Tibial artery (tissue), 4 donors: ENCODE measurements at regions not wholly inside any gene's neighbourhood (a gene's known extent, or its start where the extent isn't known, plus 50 kb on each side); places are given as distances from the start of the nearest gene placed in this dataset.

Experiments
- DNase-seq, 2 donors: peaks; one replicate each; pipeline ENCODE4 v3.0.0-alpha.2; 2019
- H3K27ac ChIP-seq, 2 donors: fragments of 200-600 bp; sonication (generic) in 1 of 2; 1 replicate in 1 of 2; 2 replicates in 1 of 2; pipeline ENCODE4 v1.5.1; 2018 to 2019; ENCODE audit warnings: mild to moderate bottlenecking in 1 of 2
- H3K27me3 ChIP-seq, 2 donors: fragments of 200-600 bp; sonication (generic) in 1 of 2; one replicate each; pipeline versions ENCODE4 v1.5.1 to v1.6.0; 2016 to 2019
- H3K36me3 ChIP-seq, 3 donors: fragments of 200-600 bp; sonication (generic) in 2 of 3; one replicate each; pipeline ENCODE4 v1.5.1; 2016 to 2019; ENCODE audit warnings: mild to moderate bottlenecking in 2 of 3
- H3K4me1 ChIP-seq, 4 donors: fragments of 200-600 bp; sonication (generic) in 2 of 4; 1 replicate in 3 of 4; 2 replicates in 1 of 4; pipeline ENCODE4 v1.5.1; 2016 to 2019
- H3K4me3 ChIP-seq, 2 donors: fragments of 200-600 bp; sonication (generic) in 1 of 2; 1 replicate in 1 of 2; 2 replicates in 1 of 2; pipeline ENCODE4 v1.5.1; 2018 to 2019; ENCODE audit warnings: mild to moderate bottlenecking in 2 of 2
- H3K9me3 ChIP-seq, 3 donors: fragments of 200-600 bp; sonication (generic) in 1 of 3; one replicate each; pipeline ENCODE4 v1.5.1; 2016 to 2019
- intact Hi-C: fragments of 100-400 bp; cut with DNase I; formaldehyde crosslinking; loops from one replicate; pipeline ENCODE4 v1.15.0; 2023; ENCODE audit warnings: low total_unique reads
- TF ChIP-seq, protein P1 (sequence below), 2 experiments: fragments of 200-600 bp in 1 of 2; fragments of 450-650 bp in 1 of 2; IDR thresholded peaks; one replicate each; pipeline ENCODE4 v1.5.1; 2017 to 2019; ENCODE audit warnings: antibody characterized with exemption in 2 of 2, mild to moderate bottlenecking in 1 of 2, moderate library complexity in 1 of 2

DNA sequence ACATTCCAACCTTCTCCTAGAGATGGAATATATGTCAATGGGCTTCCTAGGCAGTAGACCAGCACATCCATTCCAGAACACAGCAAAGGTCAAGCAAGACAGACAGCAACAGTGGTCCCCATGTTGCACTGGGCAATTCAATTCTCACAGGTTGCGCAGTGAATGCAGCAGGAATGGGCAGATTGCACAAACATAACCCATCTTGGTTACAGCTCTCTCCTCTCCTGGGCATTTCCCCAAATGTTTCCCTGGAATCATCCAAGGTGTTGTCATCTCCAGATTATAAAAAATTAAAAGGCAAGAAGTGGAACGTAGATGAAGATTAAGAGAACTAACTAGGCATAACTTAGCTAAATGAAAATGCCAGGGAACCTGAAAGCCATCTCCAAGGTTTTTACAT lies 265.8 kb upstream of the SLC14A2 start:
- no peaks in the 10 kb centered on the region for H3K27me3 ChIP-seq
- no peaks in the 10 kb centered on the region for H3K4me1 ChIP-seq
- H3K4me3 ChIP-seq: no peak overlapping the region
- no peak overlapping the region for H3K27ac ChIP-seq
- intact Hi-C loops: no loop called here
- peak in 1 of 2 donors; percentile 31 for DNase-seq
- H3K36me3 ChIP-seq: no peaks in the 10 kb centered on the region
- no peaks in the 10 kb centered on the region for H3K9me3 ChIP-seq
- TF ChIP-seq, protein P1, sequence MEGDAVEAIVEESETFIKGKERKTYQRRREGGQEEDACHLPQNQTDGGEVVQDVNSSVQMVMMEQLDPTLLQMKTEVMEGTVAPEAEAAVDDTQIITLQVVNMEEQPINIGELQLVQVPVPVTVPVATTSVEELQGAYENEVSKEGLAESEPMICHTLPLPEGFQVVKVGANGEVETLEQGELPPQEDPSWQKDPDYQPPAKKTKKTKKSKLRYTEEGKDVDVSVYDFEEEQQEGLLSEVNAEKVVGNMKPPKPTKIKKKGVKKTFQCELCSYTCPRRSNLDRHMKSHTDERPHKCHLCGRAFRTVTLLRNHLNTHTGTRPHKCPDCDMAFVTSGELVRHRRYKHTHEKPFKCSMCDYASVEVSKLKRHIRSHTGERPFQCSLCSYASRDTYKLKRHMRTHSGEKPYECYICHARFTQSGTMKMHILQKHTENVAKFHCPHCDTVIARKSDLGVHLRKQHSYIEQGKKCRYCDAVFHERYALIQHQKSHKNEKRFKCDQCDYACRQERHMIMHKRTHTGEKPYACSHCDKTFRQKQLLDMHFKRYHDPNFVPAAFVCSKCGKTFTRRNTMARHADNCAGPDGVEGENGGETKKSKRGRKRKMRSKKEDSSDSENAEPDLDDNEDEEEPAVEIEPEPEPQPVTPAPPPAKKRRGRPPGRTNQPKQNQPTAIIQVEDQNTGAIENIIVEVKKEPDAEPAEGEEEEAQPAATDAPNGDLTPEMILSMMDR (IDR thresholded peaks at IDR 0.05): no peak

DNA sequence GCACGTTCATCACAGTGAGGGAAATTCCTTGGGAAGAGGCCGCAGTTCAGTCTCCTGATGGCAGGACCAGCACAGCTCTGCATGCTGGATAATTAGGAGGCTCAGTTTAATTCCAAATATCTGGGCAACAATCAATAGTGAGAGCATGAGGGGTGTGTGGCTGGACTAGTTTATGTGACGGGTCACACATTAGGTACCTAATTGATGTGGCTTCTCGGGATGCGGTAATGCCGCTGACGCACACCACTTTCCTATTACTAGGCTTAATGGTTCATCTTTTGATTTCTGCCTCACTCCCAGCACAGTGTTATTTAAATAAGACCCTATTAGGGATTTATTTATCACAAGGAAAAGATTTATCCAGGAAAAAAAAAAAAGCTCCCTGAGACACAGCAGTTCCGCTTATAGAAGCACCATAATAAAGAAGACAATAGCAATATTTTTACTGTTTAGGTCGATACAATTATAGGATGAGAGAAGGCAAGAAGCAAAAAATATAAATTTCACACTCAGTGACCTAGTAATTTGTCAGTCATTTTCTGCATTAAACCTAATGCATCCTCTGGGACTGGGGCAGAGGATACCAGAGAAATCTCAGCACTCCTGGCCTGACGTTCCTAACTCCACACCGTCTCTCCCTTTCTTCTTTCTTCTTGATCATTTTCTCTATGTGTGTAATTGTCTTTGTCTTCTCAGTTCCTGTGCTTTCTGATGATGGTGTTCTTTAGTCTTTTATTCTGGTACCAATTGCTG lies 264.7 kb upstream of the SLC14A2 start:
- Histone ChIP-seq H3K27ac (no peak overlapping the region), H3K27me3 (no peaks in the 10 kb centered on the region), H3K36me3 (no peaks in the 10 kb centered on the region), H3K4me1 (no peaks in the 10 kb centered on the region), H3K9me3 (no peaks in the 10 kb centered on the region), H3K4me3 (no peak overlapping the region)
- TF ChIP-seq, protein P1 (IDR thresholded peaks at IDR 0.05): no peak
- intact Hi-C loops: no loop called here
- no peak for DNase-seq

DNA sequence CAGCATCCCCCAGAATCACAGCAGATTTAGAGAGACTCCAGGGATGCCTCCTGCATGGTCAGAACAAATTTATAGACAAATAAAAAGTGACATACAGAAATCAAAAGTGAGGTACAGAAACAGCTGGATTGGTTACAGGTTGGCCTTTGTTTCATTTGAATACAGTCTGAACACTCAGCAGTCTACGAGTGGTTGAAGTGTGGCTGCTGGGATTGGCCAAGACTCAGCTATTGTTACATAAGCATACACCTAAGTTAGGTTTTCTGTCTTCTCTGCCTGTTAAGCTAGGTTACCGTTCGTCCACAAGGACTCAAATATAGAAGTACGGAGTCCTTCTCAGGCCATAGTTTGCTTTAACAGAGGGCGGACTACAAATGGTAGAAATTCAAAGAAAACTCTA lies 262.4 kb upstream of the SLC14A2 start:
- Histone ChIP-seq H3K36me3 (no peaks in the 10 kb centered on the region), H3K4me1 (peaks cover 0 to 8% (median 2%) of the 10 kb centered on the region in 4 donors), H3K4me3 (no peak overlapping the region), H3K27ac (no peak overlapping the region), H3K27me3 (no peaks in the 10 kb centered on the region), H3K9me3 (no peaks in the 10 kb centered on the region)
- no peak for DNase-seq
- intact Hi-C loops: no loop called here
- TF ChIP-seq, protein P1 (IDR thresholded peaks at IDR 0.05): no peak

DNA sequence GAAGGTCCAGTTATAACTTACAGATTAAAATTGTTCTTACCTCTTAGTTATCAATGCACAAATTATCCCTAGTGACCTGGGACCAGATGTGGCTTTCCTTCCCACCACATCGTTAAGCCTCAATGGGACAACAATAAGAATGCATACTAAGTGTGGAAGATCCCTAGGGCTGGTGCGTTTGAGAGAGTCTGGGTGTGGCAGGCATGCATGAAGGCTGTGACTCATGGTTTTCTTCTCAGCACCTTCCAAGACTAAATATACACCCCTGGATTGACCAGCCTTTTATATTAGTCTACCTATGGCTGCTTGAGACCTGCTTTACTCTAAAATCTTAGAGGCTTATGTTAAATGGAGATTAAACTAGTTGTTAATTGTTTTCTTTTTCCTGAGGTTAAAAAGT lies 261.7 kb upstream of the SLC14A2 start:
- TF ChIP-seq, protein P1 (IDR thresholded peaks at IDR 0.05): no peak
- H3K27ac ChIP-seq: no peak overlapping the region
- H3K4me3 ChIP-seq: no peak overlapping the region
- no peaks in the 10 kb centered on the region for H3K9me3 ChIP-seq
- DNase-seq: no peak
- no peaks in the 10 kb centered on the region for H3K27me3 ChIP-seq
- H3K4me1 ChIP-seq: peaks cover 0 to 9% (median 2%) of the 10 kb centered on the region in 4 donors
- intact Hi-C loops: no loop called here
- no peaks in the 10 kb centered on the region for H3K36me3 ChIP-seq

DNA sequence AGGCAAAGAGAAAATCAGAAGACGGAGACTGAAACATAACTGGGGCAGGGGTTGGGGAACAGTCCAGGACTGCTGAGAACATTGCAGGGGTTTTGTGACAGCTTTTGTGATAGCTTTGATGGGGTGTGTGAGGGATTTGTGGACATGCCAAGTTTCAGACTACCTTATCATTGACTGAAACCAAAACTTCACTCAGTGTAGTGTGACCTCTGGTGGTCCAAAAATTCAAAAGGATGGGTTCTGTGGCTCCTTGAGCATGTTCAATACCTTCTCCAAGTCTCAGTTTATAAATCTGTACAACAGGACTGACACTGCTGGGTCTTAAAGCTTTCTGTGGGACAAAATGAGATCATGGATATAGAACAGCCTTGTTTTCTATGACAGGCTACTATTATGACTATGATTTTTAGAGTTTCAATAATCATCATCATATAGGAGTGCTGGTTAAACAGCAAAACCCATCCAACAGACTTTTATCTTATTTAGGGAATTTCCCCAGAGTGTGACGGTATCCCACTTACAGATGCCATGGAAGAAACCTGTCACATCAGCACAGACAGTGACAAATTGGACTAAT lies 259.2 kb upstream of the SLC14A2 start:
- no peaks in the 10 kb centered on the region for H3K36me3 ChIP-seq
- H3K27ac ChIP-seq: no peak overlapping the region
- H3K27me3 ChIP-seq: no peaks in the 10 kb centered on the region
- TF ChIP-seq, protein P1 (IDR thresholded peaks at IDR 0.05): no peak
- H3K4me1 ChIP-seq: peaks cover 0 to 16% (median 2%) of the 10 kb centered on the region in 4 donors
- no peak for DNase-seq
- H3K9me3 ChIP-seq: no peaks in the 10 kb centered on the region
- H3K4me3 ChIP-seq: no peak overlapping the region
- intact Hi-C loops: no loop called here
